Mesodermal cell (in vitro differentiated cells): ENCODE measurements at regions not wholly inside any gene's neighbourhood (a gene's known extent, or its start where the extent isn't known, plus 50 kb on each side); places are given as distances from the start of the nearest gene placed in this dataset.

Experiments
- H3K27ac ChIP-seq: 2 replicates; pipeline ENCODE4 v1.7.0; 2013; ENCODE audit warnings: mild to moderate bottlenecking, low read depth, low read length, moderate library complexity; ENCODE audit not compliant: severe bottlenecking
- H3K36me3 ChIP-seq: 2 replicates; pipeline ENCODE4 v1.7.1; 2013; ENCODE audit warnings: mild to moderate bottlenecking, low read length, moderate library complexity; ENCODE audit not compliant: control insufficient read depth, insufficient read depth
- H3K4me1 ChIP-seq: one replicate; pipeline ENCODE4 v1.7.1; 2013; ENCODE audit warnings: mild to moderate bottlenecking, low read length; ENCODE audit not compliant: insufficient read depth, control insufficient read depth, poor library complexity, severe bottlenecking
- H3K4me3 ChIP-seq: 2 replicates; pipeline ENCODE4 v1.7.0; 2013; ENCODE audit warnings: low read length, control low read depth, mild to moderate bottlenecking; ENCODE audit not compliant: insufficient read depth, poor library complexity, severe bottlenecking; ENCODE audit errors: extremely low read depth
- H3K9me3 ChIP-seq: 2 replicates; pipeline ENCODE4 v1.7.1; 2013; ENCODE audit warnings: mild to moderate bottlenecking, low read length, moderate library complexity; ENCODE audit not compliant: control insufficient read depth
- WGBS, 2 experiments: methylation state at CpG; one replicate each; pipeline ENCODE4 v1.1.5; 2013; ENCODE audit warnings: missing lambda C conversion rate in 2 of 2; ENCODE audit not compliant: insufficient coverage in 2 of 2; 5-methylcytosine and 5-hydroxymethylcytosine counted together

- Histone ChIP-seq H3K4me1 (no peaks in the 10 kb centered on the region), H3K27ac (no peak overlapping the region), H3K36me3 (no peaks in the 10 kb centered on the region), H3K9me3 (no peaks in the 10 kb centered on the region), H3K4me3 (no peak overlapping the region)
These were observed 82.4 kb upstream of the STT3B start for GRCh38 chr3:31450345-31450744.

- whole genome bisulfite sequencing, 2 experiments = 93 to 94% methylated on average over 18 to 23 of the region's 24 CpGs
- no peaks in the 10 kb centered on the region for H3K4me1 ChIP-seq
- H3K4me3 ChIP-seq = no peak overlapping the region
- H3K36me3 ChIP-seq = no peaks in the 10 kb centered on the region
- H3K9me3 ChIP-seq = no peaks in the 10 kb centered on the region
- H3K27ac ChIP-seq = no peak overlapping the region
These were observed 80.1 kb upstream of the STT3B start for GRCh38 chr3:31452495-31453106.

- H3K9me3 ChIP-seq = no peaks in the 10 kb centered on the region
- no peaks in the 10 kb centered on the region for H3K4me1 ChIP-seq
- H3K27ac ChIP-seq = no peak overlapping the region
- H3K4me3 ChIP-seq = no peak overlapping the region
- WGBS, 2 experiments = 90 to 95% methylated on average over 6 to 7 of the region's 8 CpGs
- H3K36me3 ChIP-seq = no peaks in the 10 kb centered on the region
These were observed 79.3 kb upstream of the STT3B start for GRCh38 chr3:31453430-31453829.

GRCh38 chr3:31455524-31455923 lies 77.2 kb upstream of the STT3B start:
- Histone ChIP-seq H3K4me1 (no peaks in the 10 kb centered on the region), H3K36me3 (no peaks in the 10 kb centered on the region), H3K9me3 (peaks cover 2% of the 10 kb centered on the region), H3K4me3 (no peak overlapping the region), H3K27ac (no peak overlapping the region)
- WGBS, 2 experiments = 88 to 95% methylated on average over 4 to 5 of the region's 5 CpGs

- WGBS, 2 experiments = 83 to 93% methylated on average over 2 of the region's 3 CpGs
- H3K36me3 ChIP-seq = no peaks in the 10 kb centered on the region
- peaks cover 2% of the 10 kb centered on the region for H3K9me3 ChIP-seq
- H3K4me1 ChIP-seq = no peaks in the 10 kb centered on the region
- no peak overlapping the region for H3K27ac ChIP-seq
- no peak overlapping the region for H3K4me3 ChIP-seq
These were observed 76.4 kb upstream of the STT3B start for GRCh38 chr3:31456373-31456772.

GRCh38 chr3:31461426-31461825 lies 71.3 kb upstream of the STT3B start:
- Histone ChIP-seq H3K4me1 (no peaks in the 10 kb centered on the region), H3K4me3 (no peak overlapping the region), H3K27ac (no peak overlapping the region), H3K36me3 (no peaks in the 10 kb centered on the region), H3K9me3 (peaks cover 2% of the 10 kb centered on the region)
- WGBS, 2 experiments = 94 to 100% methylated on average over 2 of the region's 2 CpGs

GRCh38 chr3:31462050-31462569 lies 70.6 kb upstream of the STT3B start:
- Histone ChIP-seq H3K4me3 (no peak overlapping the region), H3K9me3 (peaks cover 2% of the 10 kb centered on the region), H3K36me3 (no peaks in the 10 kb centered on the region), H3K4me1 (no peaks in the 10 kb centered on the region), H3K27ac (no peak overlapping the region)
- WGBS, 2 experiments = 93 to 100% methylated on average over 1 to 4 of the region's 4 CpGs

GRCh38 chr3:31465999-31466398 lies 66.7 kb upstream of the STT3B start:
- Histone ChIP-seq H3K4me3 (no peak overlapping the region), H3K27ac (no peak overlapping the region), H3K4me1 (no peaks in the 10 kb centered on the region), H3K9me3 (no peaks in the 10 kb centered on the region), H3K36me3 (no peaks in the 10 kb centered on the region)

- Histone ChIP-seq H3K36me3 (no peaks in the 10 kb centered on the region), H3K27ac (no peak overlapping the region), H3K9me3 (no peaks in the 10 kb centered on the region), H3K4me1 (no peaks in the 10 kb centered on the region), H3K4me3 (no peak overlapping the region)
- WGBS, 2 experiments = 69 to 71% methylated on average over 1 to 2 of the region's 2 CpGs
These were observed 65.9 kb upstream of the STT3B start for GRCh38 chr3:31466866-31467265.

- Histone ChIP-seq H3K36me3 (no peaks in the 10 kb centered on the region), H3K9me3 (no peaks in the 10 kb centered on the region), H3K27ac (no peak overlapping the region), H3K4me3 (no peak overlapping the region), H3K4me1 (no peaks in the 10 kb centered on the region)
- WGBS, 2 experiments = 89 to 92% methylated on average over 3 of the region's 3 CpGs
These were observed 64.3 kb upstream of the STT3B start for GRCh38 chr3:31468433-31468832.

- H3K4me3 ChIP-seq = no peak overlapping the region
- no peak overlapping the region for H3K27ac ChIP-seq
- no peaks in the 10 kb centered on the region for H3K4me1 ChIP-seq
- no peaks in the 10 kb centered on the region for H3K9me3 ChIP-seq
- 94 to 100% methylated on average over 2 of the region's 3 CpGs for WGBS, 2 experiments
- no peaks in the 10 kb centered on the region for H3K36me3 ChIP-seq
These were observed 63.3 kb upstream of the STT3B start for GRCh38 chr3:31469385-31469784.
